Left lung (tissue), 4 donors: ENCODE measurements at regions not wholly inside any gene's neighbourhood (a gene's known extent, or its start where the extent isn't known, plus 50 kb on each side); places are given as distances from the start of the nearest gene placed in this dataset.

Source experiments
- ATAC-seq: fragments of 200-7000 bp; cut with Tn5 transposase; one replicate; pipeline ENCODE4 v1.9.1; 2020; ENCODE audit warnings: moderate library complexity
- DNase-seq, 4 donors: peaks; one replicate each; pipeline ENCODE4 v3.0.0-alpha.2; 2013 to 2020
- H3K27ac ChIP-seq, 2 donors: fragments of 200-600 bp; sonication (generic) in 1 of 2; one replicate each; pipeline versions ENCODE4 v1.5.0 to v1.8.0; 2020 to 2021
- H3K27me3 ChIP-seq, 2 donors: fragments of 200-600 bp; sonication (generic) in 1 of 2; one replicate each; pipeline versions ENCODE4 v1.5.0 to v1.8.0; 2020 to 2021
- H3K36me3 ChIP-seq, 2 donors: fragments of 200-600 bp; sonication (generic) in 1 of 2; one replicate each; pipeline versions ENCODE4 v1.5.0 to v1.8.0; 2020 to 2021
- H3K4me1 ChIP-seq, 2 donors: fragments of 200-600 bp; one replicate each; pipeline ENCODE4 v1.8.0; 2021
- H3K4me3 ChIP-seq, 2 donors: fragments of 200-600 bp; sonication (generic) in 1 of 2; one replicate each; pipeline versions ENCODE4 v1.5.0 to v1.8.0; 2020 to 2021; ENCODE audit warnings: mild to moderate bottlenecking in 1 of 2
- H3K9me3 ChIP-seq, 2 donors: fragments of 200-600 bp; sonication (generic) in 1 of 2; one replicate each; pipeline versions ENCODE4 v1.5.0 to v1.8.0; 2020 to 2021
- intact Hi-C, 2 donors: fragments of 100-400 bp; cut with DNase I; formaldehyde crosslinking; loops; one replicate each; pipeline versions ENCODE4 v1.11.2 to v1.14.2; 2022
- TF ChIP-seq, protein P1 (sequence below), 2 donors: fragments of 200-600 bp; sonication (generic) in 1 of 2; IDR thresholded peaks; one replicate each; pipeline versions ENCODE4 v1.5.0 to v1.8.0; 2021; ENCODE audit warnings: antibody characterized with exemption in 2 of 2
- donor health status: DM: no; HTN: yes; CAD: no.
- donor health status: DM: no; HTN: no; CAD: no.

DNA sequence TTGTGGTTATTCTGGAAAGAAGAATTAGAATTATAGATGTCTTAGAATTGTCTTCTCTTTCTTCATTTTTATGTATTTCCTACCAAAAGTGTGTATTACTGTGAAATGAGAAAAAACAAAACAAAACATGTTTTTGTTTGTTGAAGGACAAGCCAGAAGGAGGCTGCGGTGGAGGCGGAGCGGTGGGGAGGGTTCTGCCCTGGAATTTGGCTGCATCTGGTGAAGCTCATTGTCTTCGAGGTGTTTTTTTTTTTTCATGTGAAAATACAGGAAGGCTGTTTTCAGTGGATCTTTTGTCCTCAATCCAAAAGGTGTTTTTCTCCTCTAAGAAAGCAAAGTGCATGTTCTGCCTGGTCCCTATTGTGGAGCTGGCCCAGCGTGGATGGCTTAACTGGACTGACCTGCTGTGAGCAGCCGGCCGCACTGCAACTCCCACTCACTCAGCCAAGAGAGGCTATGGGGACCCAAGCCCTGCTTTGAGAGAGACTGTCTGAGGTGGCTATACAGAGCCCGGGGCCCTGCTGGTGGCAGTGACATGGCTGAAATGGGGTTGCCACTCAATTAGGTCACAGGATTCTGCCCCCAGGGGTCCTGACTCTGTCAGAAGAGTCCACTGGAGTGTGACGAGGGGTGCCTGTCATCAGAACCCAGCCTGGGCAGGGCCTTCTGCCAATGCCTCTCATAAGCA, 184.9 kb upstream of the MKI67 start:
- Histone ChIP-seq H3K36me3 (no peaks in the 10 kb centered on the region), H3K4me1 (no peaks in the 10 kb centered on the region), H3K4me3 (no peak overlapping the region), H3K27me3 (peaks cover 0 to 9% of the 10 kb centered on the region in 2 donors), H3K9me3 (no peaks in the 10 kb centered on the region), H3K27ac (no peak overlapping the region)
- ATAC-seq (no peak), DNase-seq (no peak)
- intact Hi-C loops, result no loop called here
- TF ChIP-seq, protein P1, sequence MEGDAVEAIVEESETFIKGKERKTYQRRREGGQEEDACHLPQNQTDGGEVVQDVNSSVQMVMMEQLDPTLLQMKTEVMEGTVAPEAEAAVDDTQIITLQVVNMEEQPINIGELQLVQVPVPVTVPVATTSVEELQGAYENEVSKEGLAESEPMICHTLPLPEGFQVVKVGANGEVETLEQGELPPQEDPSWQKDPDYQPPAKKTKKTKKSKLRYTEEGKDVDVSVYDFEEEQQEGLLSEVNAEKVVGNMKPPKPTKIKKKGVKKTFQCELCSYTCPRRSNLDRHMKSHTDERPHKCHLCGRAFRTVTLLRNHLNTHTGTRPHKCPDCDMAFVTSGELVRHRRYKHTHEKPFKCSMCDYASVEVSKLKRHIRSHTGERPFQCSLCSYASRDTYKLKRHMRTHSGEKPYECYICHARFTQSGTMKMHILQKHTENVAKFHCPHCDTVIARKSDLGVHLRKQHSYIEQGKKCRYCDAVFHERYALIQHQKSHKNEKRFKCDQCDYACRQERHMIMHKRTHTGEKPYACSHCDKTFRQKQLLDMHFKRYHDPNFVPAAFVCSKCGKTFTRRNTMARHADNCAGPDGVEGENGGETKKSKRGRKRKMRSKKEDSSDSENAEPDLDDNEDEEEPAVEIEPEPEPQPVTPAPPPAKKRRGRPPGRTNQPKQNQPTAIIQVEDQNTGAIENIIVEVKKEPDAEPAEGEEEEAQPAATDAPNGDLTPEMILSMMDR (IDR thresholded peaks at IDR 0.05), result no peak

- intact Hi-C loops, result no loop called here
- Histone ChIP-seq H3K27ac (no peak overlapping the region), H3K27me3 (peaks cover 0 to 9% of the 10 kb centered on the region in 2 donors), H3K36me3 (no peaks in the 10 kb centered on the region), H3K4me3 (no peak overlapping the region), H3K4me1 (no peaks in the 10 kb centered on the region), H3K9me3 (no peaks in the 10 kb centered on the region)
- TF ChIP-seq, protein P1 (IDR thresholded peaks at IDR 0.05), result no peak
- ATAC-seq (no peak), DNase-seq (no peak)
Observed at GRCh38 chr10:128312250-128312649, 186.0 kb upstream of the MKI67 start.

DNA sequence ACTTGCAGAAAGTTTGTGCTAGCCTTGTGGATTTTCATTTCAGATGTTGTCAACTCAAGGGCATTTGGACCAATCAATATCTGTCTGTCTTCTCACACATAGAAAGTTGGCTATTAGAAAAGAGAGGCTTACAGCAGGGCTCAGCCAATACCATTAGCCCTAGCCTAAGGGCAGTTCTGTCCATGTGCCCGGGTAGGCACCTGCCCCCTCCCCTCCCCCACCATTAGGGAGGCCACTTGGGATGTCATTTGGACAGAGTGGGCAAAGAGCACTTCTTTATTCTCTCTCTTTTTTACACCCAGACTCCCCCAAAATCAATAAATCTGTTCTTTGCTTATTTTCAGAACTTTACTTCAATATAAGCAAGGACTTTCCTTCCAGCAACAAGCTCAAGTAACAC, 188.5 kb upstream of the MKI67 start:
- no peak overlapping the region for H3K27ac ChIP-seq
- H3K27me3 ChIP-seq, result peaks cover 0 to 3% of the 10 kb centered on the region in 2 donors
- no peaks in the 10 kb centered on the region for H3K4me1 ChIP-seq
- DNase-seq, result no peak
- intact Hi-C loops, result no loop called here
- no peak for ATAC-seq
- TF ChIP-seq, protein P1 (IDR thresholded peaks at IDR 0.05), result no peak
- no peaks in the 10 kb centered on the region for H3K36me3 ChIP-seq
- no peaks in the 10 kb centered on the region for H3K9me3 ChIP-seq
- no peak overlapping the region for H3K4me3 ChIP-seq

DNA sequence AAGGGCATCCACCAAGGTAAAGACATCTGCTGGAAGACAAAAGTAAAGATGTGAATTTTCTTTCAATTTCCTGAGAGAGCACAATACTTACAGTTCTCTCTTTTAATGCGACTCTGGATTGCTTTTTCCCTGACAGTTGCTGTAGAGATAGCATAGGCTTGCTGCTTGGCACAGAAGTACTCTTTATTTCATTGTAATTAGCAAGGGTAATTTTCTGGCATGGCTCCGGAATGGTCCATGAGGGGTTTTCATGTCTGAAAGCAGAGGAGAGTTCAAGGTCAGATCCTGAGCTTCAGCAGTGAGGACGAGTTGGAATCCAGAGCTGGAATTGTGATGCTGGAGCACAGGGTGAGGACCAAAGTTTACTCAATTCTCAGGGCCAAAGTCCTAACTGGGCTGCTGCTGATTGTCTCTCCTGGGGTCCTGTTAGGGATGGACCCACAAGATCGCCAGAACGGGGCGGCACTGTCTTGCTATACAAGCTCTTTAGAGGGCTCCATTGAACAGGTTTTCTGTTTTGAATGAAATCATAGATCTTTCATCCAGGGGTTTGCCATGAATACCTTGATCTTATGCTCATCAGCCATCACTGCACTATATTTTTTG, 190.0 kb upstream of the MKI67 start:
- Histone ChIP-seq H3K9me3 (no peaks in the 10 kb centered on the region), H3K27me3 (no peaks in the 10 kb centered on the region), H3K36me3 (no peaks in the 10 kb centered on the region), H3K4me1 (no peaks in the 10 kb centered on the region), H3K27ac (no peak overlapping the region), H3K4me3 (no peak overlapping the region)
- TF ChIP-seq, protein P1 (IDR thresholded peaks at IDR 0.05), result no peak
- DNase-seq (no peak), ATAC-seq (no peak)
- intact Hi-C loops, result no loop called here

DNA sequence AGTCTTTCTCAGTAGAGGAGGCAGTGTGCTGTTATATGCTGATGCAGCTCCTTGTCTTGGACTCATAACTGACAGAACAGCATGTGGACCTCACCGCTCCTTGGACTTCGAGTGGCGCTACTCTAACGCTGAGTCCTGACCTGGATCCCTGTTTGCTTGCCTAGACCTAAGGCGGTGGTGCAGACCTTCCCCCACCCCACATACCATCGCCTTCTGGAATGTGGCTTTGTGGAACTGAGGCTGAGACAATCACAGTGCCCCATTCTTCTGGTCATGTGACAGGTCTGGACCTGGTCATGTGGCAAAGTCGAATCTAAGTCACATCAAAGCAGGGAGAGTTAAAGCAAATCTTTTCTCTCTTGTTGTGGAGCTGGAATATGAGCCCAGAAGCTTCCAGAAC, 190.7 kb upstream of the MKI67 start:
- ATAC-seq (no peak), DNase-seq (no peak)
- Histone ChIP-seq H3K27me3 (no peaks in the 10 kb centered on the region), H3K4me3 (no peak overlapping the region), H3K36me3 (no peaks in the 10 kb centered on the region), H3K9me3 (no peaks in the 10 kb centered on the region), H3K27ac (no peak overlapping the region), H3K4me1 (no peaks in the 10 kb centered on the region)
- intact Hi-C loops, result no loop called here
- TF ChIP-seq, protein P1 (IDR thresholded peaks at IDR 0.05), result no peak
